OCI-LY7 (cell line): ENCODE measurements at regions not wholly inside any gene's neighbourhood (a gene's known extent, or its start where the extent isn't known, plus 50 kb on each side); places are given as distances from the start of the nearest gene placed in this dataset.

Source experiments
- BruUV-seq: library from RNA; stranded (reverse); fragments of 400-500 nt; replicated peaks from 2 replicates; lab custom pipeline; 2021; lab: Mats Ljungman, UMichigan
- CTCF ChIA-PET: fragments of 300-600 bp; sonication (Branson Sonifier 250); formaldehyde crosslinking; loops from one replicate; lab custom pipeline; 2022; ENCODE audit warnings: antibody characterized with exemption; ENCODE audit not compliant: unreplicated experiment; lab: Charles Lee
- POLR2A ChIA-PET: fragments of 300-600 bp; sonication (Branson Sonifier 250); formaldehyde crosslinking; loops from one replicate; lab custom pipeline; 2022; ENCODE audit warnings: antibody characterized with exemption; lab: Charles Lee
- DNase-seq: peaks from one replicate; pipeline ENCODE4 v3.0.0-alpha.2; 2015; ENCODE audit warnings: low spot score
- H2AFZ ChIP-seq: fragments of 200-600 bp; sonication (generic), shearing (Covaris generic); 2 replicates; pipeline ENCODE4 v1.6.1; 2014; ENCODE audit warnings: mild to moderate bottlenecking, antibody characterized with exemption, low read length, moderate library complexity
- H3K27ac ChIP-seq: fragments of 200-600 bp; sonication (generic); 2 replicates; pipeline ENCODE4 v1.5.1; 2014; ENCODE audit warnings: mixed run types, low read depth, mild to moderate bottlenecking, moderate library complexity, low read length, inconsistent platforms; ENCODE audit not compliant: poor library complexity, severe bottlenecking
- H3K36me3 ChIP-seq: fragments of 200-600 bp; sonication (generic); 2 replicates; pipeline ENCODE4 v1.6.1; 2014; ENCODE audit warnings: mild to moderate bottlenecking, antibody characterized with exemption, low read length, moderate library complexity, mixed read lengths; ENCODE audit not compliant: insufficient read depth
- H3K4me1 ChIP-seq: fragments of 200-600 bp; sonication (generic); 2 replicates; pipeline ENCODE4 v1.5.1; 2014; ENCODE audit warnings: mild to moderate bottlenecking, low read length; ENCODE audit not compliant: insufficient read depth, poor library complexity, severe bottlenecking
- H3K4me2 ChIP-seq: fragments of 200-600 bp; sonication (generic); 2 replicates; pipeline ENCODE4 v1.6.1; 2014; ENCODE audit warnings: mild to moderate bottlenecking, low read length
- H3K4me3 ChIP-seq: fragments of 200-600 bp; sonication (generic); 2 replicates; pipeline ENCODE4 v1.5.1; 2014; ENCODE audit warnings: mild to moderate bottlenecking, low read depth, low read length; ENCODE audit not compliant: poor library complexity, severe bottlenecking
- H3K79me2 ChIP-seq: fragments of 200-600 bp; sonication (generic); 2 replicates; pipeline ENCODE4 v1.6.1; 2016; ENCODE audit warnings: low read depth, mild to moderate bottlenecking, low read length, moderate library complexity, mixed read lengths; ENCODE audit not compliant: insufficient read depth
- H3K9me2 ChIP-seq: fragments of 200-600 bp; sonication (generic); 2 replicates; pipeline ENCODE4 v1.6.1; 2016; ENCODE audit warnings: mild to moderate bottlenecking, low read length, mixed read lengths; ENCODE audit not compliant: insufficient read depth
- H3K9me3 ChIP-seq: fragments of 200-600 bp; sonication (generic); 2 replicates; pipeline ENCODE4 v1.6.1; 2014; ENCODE audit warnings: mild to moderate bottlenecking, mixed run types, low read length, mixed read lengths
- H4K20me1 ChIP-seq: fragments of 200-600 bp; sonication (generic); 2 replicates; pipeline ENCODE4 v1.6.1; 2014; ENCODE audit warnings: mild to moderate bottlenecking, antibody characterized with exemption, low read length, moderate library complexity, mixed read lengths; ENCODE audit not compliant: insufficient read depth
- EZH2phosphoT487 ChIP-seq: fragments of 200-600 bp; sonication (generic); IDR thresholded peaks from 2 replicates; pipeline ENCODE4 v1.6.1; 2018; ENCODE audit warnings: low read depth, borderline replicate concordance, mild to moderate bottlenecking, mixed run types, antibody characterized with exemption, low read length, moderate library complexity, mixed read lengths
- intact Hi-C: fragments of 100-400 bp; cut with micrococcal nuclease; formaldehyde crosslinking; loops from one replicate; pipeline ENCODE4 v1.10.0; 2022; ENCODE audit not compliant: unreplicated experiment
- TF ChIP-seq, protein P1 (sequence below): fragments of 200-600 bp; sonication (generic); conservative IDR thresholded peaks from 2 replicates; pipeline ENCODE4 v1.5.1; 2014; ENCODE audit warnings: mild to moderate bottlenecking, antibody characterized with exemption, low read length, moderate library complexity, mixed read lengths

DNA sequence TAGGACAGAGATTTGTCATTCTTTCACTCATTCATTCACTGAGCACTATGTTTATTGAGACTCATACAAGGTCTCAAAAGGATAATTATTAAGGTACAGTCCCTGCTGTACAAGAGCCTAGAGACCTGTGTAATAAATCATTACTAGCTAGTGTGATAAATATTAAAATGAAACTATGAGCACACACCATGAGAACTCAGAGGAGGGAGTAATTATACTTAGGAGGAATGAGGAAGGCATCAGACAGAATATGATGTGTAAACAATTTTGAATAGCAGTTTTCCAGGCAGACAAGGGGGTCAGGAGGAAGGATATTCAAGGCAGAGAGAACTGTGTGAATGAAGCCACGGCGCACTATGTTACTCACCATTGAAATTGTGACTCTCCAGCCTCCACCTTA, 300.8 kb upstream of the ISX start:
- H3K4me2 ChIP-seq = no peak overlapping the region
- BruUV-seq = no TSS peak
- H2AFZ ChIP-seq = no peak overlapping the region
- DNase-seq = no peak
- no peaks in the 10 kb centered on the region for H3K4me1 ChIP-seq
- H3K9me3 ChIP-seq = no peaks in the 10 kb centered on the region
- TF ChIP-seq EZH2phosphoT487 = no peak
- TF ChIP-seq, protein P1, sequence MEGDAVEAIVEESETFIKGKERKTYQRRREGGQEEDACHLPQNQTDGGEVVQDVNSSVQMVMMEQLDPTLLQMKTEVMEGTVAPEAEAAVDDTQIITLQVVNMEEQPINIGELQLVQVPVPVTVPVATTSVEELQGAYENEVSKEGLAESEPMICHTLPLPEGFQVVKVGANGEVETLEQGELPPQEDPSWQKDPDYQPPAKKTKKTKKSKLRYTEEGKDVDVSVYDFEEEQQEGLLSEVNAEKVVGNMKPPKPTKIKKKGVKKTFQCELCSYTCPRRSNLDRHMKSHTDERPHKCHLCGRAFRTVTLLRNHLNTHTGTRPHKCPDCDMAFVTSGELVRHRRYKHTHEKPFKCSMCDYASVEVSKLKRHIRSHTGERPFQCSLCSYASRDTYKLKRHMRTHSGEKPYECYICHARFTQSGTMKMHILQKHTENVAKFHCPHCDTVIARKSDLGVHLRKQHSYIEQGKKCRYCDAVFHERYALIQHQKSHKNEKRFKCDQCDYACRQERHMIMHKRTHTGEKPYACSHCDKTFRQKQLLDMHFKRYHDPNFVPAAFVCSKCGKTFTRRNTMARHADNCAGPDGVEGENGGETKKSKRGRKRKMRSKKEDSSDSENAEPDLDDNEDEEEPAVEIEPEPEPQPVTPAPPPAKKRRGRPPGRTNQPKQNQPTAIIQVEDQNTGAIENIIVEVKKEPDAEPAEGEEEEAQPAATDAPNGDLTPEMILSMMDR = no peak
- no peaks in the 10 kb centered on the region for H3K36me3 ChIP-seq
- ChIA-PET POLR2A (no interaction called here), CTCF (no interaction called here)
- H3K4me3 ChIP-seq = no peak overlapping the region
- intact Hi-C loops = no loop called here
- no peaks in the 10 kb centered on the region for H4K20me1 ChIP-seq
- H3K79me2 ChIP-seq = no peaks in the 10 kb centered on the region
- no peaks in the 10 kb centered on the region for H3K9me2 ChIP-seq
- no peak overlapping the region for H3K27ac ChIP-seq

DNA sequence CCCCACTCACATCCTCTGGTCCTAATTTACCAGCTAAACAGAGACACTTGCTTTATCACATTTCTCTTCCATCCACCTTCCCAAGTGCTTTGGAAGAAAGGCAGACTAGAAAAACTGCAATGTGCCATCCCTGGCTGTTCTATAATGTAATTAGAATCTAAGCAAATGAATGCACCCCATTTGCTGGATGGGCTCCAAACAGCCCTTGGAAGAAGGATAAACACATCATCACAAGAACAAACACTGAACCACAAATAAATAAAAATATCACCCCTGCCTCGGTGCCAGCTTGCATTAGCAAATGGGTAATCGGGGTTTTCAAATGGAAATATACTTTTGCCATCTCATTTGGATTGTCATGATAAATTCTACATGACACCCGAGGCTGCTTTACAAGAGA, 296.6 kb upstream of the ISX start:
- H3K79me2 ChIP-seq = no peaks in the 10 kb centered on the region
- no peak overlapping the region for H3K27ac ChIP-seq
- no peaks in the 10 kb centered on the region for H4K20me1 ChIP-seq
- H3K4me1 ChIP-seq = no peaks in the 10 kb centered on the region
- H3K4me3 ChIP-seq = no peak overlapping the region
- no peaks in the 10 kb centered on the region for H3K36me3 ChIP-seq
- H3K9me2 ChIP-seq = no peaks in the 10 kb centered on the region
- POLR2A ChIA-PET = interaction anchor here (0.5 kb wide), 1 partner anchor 21 kb away, joined by 3 read pairs; no protein-coding TSS in a partner anchor
- no TSS peak for BruUV-seq
- H3K4me2 ChIP-seq = no peak overlapping the region
- intact Hi-C loops = no loop called here
- no peak overlapping the region for H2AFZ ChIP-seq
- no peak for TF ChIP-seq EZH2phosphoT487
- TF ChIP-seq, protein P1 = no peak
- CTCF ChIA-PET = no interaction called here
- no peaks in the 10 kb centered on the region for H3K9me3 ChIP-seq
- no peak for DNase-seq

DNA sequence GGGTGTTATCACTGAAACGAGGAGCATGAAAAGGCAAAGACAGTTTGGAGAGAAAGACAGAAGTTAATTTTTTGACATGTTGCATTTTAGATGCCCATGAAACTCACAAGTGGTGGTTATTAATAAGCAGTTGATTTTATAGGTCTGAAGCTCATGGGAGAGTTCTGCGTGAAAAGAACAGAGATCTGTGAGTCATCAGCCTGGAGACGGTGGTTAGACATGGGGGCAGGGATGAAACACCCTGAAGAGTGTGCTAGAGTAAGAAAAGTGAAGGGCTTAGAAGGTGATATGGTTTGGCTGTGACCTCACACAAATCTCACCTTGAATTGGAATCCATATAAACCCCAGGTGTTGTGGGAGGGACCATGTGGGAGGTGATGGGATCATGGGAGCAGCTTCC, 289.1 kb upstream of the ISX start:
- no peak overlapping the region for H3K4me3 ChIP-seq
- H3K79me2 ChIP-seq = no peaks in the 10 kb centered on the region
- no peaks in the 10 kb centered on the region for H3K9me3 ChIP-seq
- POLR2A ChIA-PET = no interaction called here
- no TSS peak for BruUV-seq
- no peak overlapping the region for H3K27ac ChIP-seq
- no peaks in the 10 kb centered on the region for H3K4me1 ChIP-seq
- H3K9me2 ChIP-seq = no peaks in the 10 kb centered on the region
- no peaks in the 10 kb centered on the region for H4K20me1 ChIP-seq
- H3K4me2 ChIP-seq = no peak overlapping the region
- DNase-seq = no peak
- H3K36me3 ChIP-seq = no peaks in the 10 kb centered on the region
- CTCF ChIA-PET = no interaction called here
- no peak overlapping the region for H2AFZ ChIP-seq
- no peak for TF ChIP-seq EZH2phosphoT487
- TF ChIP-seq, protein P1 = no peak
- intact Hi-C loops = no loop called here
